ENCODE measurements at regions not wholly inside any gene's neighbourhood (a gene's known extent, or its start where the extent isn't known, plus 50 kb on each side); places are given as distances from the start of the nearest gene placed in this dataset.
"Not testable (repeated sequence)": the region's sequence is repeated elsewhere in the genome, so short reads cannot be mapped to it uniquely, and the experiment has no call there.

- no peak for TF ChIP-seq CTCF (conservative IDR thresholded peaks at IDR 0.05; ENCODE audit: low read length)
- DNase-seq (ENCODE audit: low read depth) = no peak
- no peak overlapping the region for H3K4me3 ChIP-seq (ENCODE audit: low read length)
Measured at GRCh38 chr17:34475296-34475695, 104.1 kb upstream of the TMEM132E start.

- DNase-seq (ENCODE audit: low read depth) = no peak
- TF ChIP-seq CTCF (conservative IDR thresholded peaks at IDR 0.05; ENCODE audit: low read length) = no peak
- no peak overlapping the region for H3K4me3 ChIP-seq (ENCODE audit: low read length)
Measured at GRCh38 chr17:34474706-34475105, 104.7 kb upstream of the TMEM132E start.

GRCh38 chr17:34472363-34472762, 107.0 kb upstream of the TMEM132E start:
- no peak for DNase-seq (ENCODE audit: low read depth)
- H3K4me3 ChIP-seq (ENCODE audit: low read length) = no peak overlapping the region
- TF ChIP-seq CTCF (conservative IDR thresholded peaks at IDR 0.05; ENCODE audit: low read length) = no peak

GRCh38 chr17:34471278-34471677, 108.1 kb upstream of the TMEM132E start:
- not testable (repeated sequence) for H3K4me3 ChIP-seq (ENCODE audit: low read length); DNase-seq (ENCODE audit: low read depth)

DNA sequence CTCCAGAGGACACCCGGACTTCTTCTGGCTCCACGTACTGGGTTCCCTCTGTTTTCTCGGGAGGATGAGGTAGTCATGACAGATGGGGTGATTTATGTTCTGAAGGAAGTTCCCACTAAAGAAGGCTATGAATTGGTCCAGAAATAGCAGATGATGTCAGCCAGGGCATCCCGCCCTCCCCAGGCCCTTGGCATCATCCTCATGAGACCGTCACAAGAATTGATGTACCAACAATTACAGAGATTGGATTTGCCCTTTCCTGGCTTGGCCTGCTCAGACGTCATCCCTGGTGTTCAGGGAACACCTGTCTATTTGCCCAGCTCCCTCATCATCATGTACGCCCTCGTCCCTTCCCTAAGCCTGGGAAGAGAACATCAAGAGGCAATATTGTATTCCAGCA, 102.8 kb upstream of the CCL1 start:
- no peak for TF ChIP-seq CTCF (conservative IDR thresholded peaks at IDR 0.05; ENCODE audit: low read length)
- H3K4me3 ChIP-seq (ENCODE audit: low read length) = no peak overlapping the region
- DNase-seq (ENCODE audit: low read depth) = no peak

DNA sequence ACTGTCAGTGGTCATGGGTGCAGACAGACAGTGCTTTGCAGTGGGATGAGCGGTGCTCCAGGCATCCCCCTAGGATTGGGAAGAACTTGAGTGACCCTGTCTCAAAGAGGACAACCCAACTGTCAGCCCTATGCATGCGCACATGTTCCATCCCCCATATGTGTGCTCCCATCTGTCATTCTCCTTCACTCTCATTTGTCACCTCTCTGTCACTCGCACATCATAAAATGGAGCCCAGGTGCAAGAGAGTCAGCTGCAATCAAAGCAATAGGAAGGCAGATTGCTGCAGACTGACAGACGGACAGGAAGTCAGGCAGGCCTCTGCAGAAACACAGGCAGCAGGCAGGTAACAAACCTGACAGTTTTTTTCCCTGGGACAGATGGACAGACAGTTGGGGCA, 101.8 kb upstream of the CCL1 start:
- TF ChIP-seq CTCF (conservative IDR thresholded peaks at IDR 0.05; ENCODE audit: low read length) = no peak
- DNase-seq (ENCODE audit: low read depth) = no peak
- H3K4me3 ChIP-seq (ENCODE audit: low read length) = no peak overlapping the region

DNA sequence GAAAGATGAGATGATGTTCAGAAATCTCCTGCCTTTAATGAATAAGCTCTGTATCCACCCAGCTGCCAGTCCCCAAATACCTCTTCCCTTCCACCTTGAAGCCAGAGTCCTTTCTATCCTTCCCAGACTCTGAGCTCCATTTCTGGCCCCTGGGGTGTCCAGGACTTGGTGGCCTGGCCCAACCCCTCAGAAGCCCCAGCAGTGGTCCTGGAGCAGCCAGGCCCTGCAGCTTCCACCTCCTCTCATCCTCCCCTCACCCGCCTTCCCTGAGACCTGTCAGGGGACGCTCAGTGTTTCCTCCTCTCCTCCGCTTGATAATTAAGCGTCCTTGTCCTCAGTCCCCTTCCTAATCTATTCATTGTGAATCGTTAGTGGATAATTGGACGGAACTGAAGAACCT, 95.2 kb upstream of the CCL1 start:
- no peak for DNase-seq (ENCODE audit: low read depth)
- TF ChIP-seq CTCF (conservative IDR thresholded peaks at IDR 0.05; ENCODE audit: low read length) = no peak
- H3K4me3 ChIP-seq (ENCODE audit: low read length) = no peak overlapping the region

- DNase-seq (ENCODE audit: low read depth) = no peak
- TF ChIP-seq CTCF (conservative IDR thresholded peaks at IDR 0.05; ENCODE audit: low read length) = no peak
- H3K4me3 ChIP-seq (ENCODE audit: low read length) = no peak overlapping the region
Measured at GRCh38 chr17:34456121-34456520, 93.1 kb upstream of the CCL1 start.

Data from AG10803 (cell line).